Epithelial cell of prostate (primary cell): ENCODE measurements at regions not wholly inside any gene's neighbourhood (a gene's known extent, or its start where the extent isn't known, plus 50 kb on each side); places are given as distances from the start of the nearest gene placed in this dataset.

Source experiments
- DNase-seq: peaks from one replicate; pipeline ENCODE4 v3.0.0-alpha.2; 2011; ENCODE audit warnings: low read depth, low spot score
- H3K27ac ChIP-seq: fragments of 450-650 bp; 2 replicates; pipeline ENCODE4 v1.5.1; 2017; ENCODE audit warnings: mild to moderate bottlenecking

- no peak overlapping the region for H3K27ac ChIP-seq
- DNase-seq: no peak
Observed at GRCh38 chr2:83528767-83529166, 930.3 kb downstream of the SUCLG1 start.

GRCh38 chr2:83522891-83523493 is 936.1 kb downstream of the SUCLG1 start:
- DNase-seq: no peak
- H3K27ac ChIP-seq: no peak overlapping the region

GRCh38 chr2:83517727-83518368 is 941.2 kb downstream of the SUCLG1 start:
- no peak overlapping the region for H3K27ac ChIP-seq
- DNase-seq: no peak

- no peak for DNase-seq
- H3K27ac ChIP-seq: no peak overlapping the region
Observed at GRCh38 chr2:83516503-83516902, 942.6 kb downstream of the SUCLG1 start.

GRCh38 chr2:83487451-83487850 is 971.6 kb downstream of the SUCLG1 start:
- DNase-seq: no peak
- no peak overlapping the region for H3K27ac ChIP-seq

- no peak for DNase-seq
- H3K27ac ChIP-seq: no peak overlapping the region
Observed at GRCh38 chr2:83481436-83481835, 977.6 kb downstream of the SUCLG1 start.

GRCh38 chr2:83478037-83478436 is 981.0 kb downstream of the SUCLG1 start:
- no peak overlapping the region for H3K27ac ChIP-seq
- DNase-seq: no peak

GRCh38 chr2:83475371-83475770 is 983.7 kb downstream of the SUCLG1 start:
- no peak overlapping the region for H3K27ac ChIP-seq
- no peak for DNase-seq

GRCh38 chr2:83471655-83472054 is 987.4 kb downstream of the SUCLG1 start:
- H3K27ac ChIP-seq: no peak overlapping the region
- DNase-seq: no peak

GRCh38 chr2:83470928-83471327 is 988.2 kb downstream of the SUCLG1 start:
- DNase-seq: no peak
- no peak overlapping the region for H3K27ac ChIP-seq

- H3K27ac ChIP-seq: no peak overlapping the region
- DNase-seq: no peak
Observed at GRCh38 chr2:83464444-83464843, 994.6 kb downstream of the SUCLG1 start.

GRCh38 chr2:83462881-83463280 is 996.2 kb downstream of the SUCLG1 start:
- no peak overlapping the region for H3K27ac ChIP-seq
- DNase-seq: no peak

- H3K27ac ChIP-seq: no peak overlapping the region
- DNase-seq: no peak
Observed at GRCh38 chr2:83461135-83461534, 997.9 kb downstream of the SUCLG1 start.

GRCh38 chr2:83459456-83459855 is 999.6 kb downstream of the SUCLG1 start:
- no peak for DNase-seq
- no peak overlapping the region for H3K27ac ChIP-seq

GRCh38 chr2:83435989-83436388 is 1023.1 kb downstream of the SUCLG1 start:
- no peak overlapping the region for H3K27ac ChIP-seq
- DNase-seq: no peak

- no peak for DNase-seq
- no peak overlapping the region for H3K27ac ChIP-seq
Observed at GRCh38 chr2:83420993-83421392, 1038.1 kb downstream of the SUCLG1 start.

- no peak overlapping the region for H3K27ac ChIP-seq
- DNase-seq: no peak
Observed at GRCh38 chr2:83394134-83394904, 1064.8 kb downstream of the SUCLG1 start.

GRCh38 chr2:83388804-83389203 is 1070.3 kb downstream of the SUCLG1 start:
- H3K27ac ChIP-seq: no peak overlapping the region
- DNase-seq: no peak

- DNase-seq: no peak
- H3K27ac ChIP-seq: no peak overlapping the region
Observed at GRCh38 chr2:83386549-83386948, 1072.5 kb downstream of the SUCLG1 start.

GRCh38 chr2:83378921-83379320 is 1080.2 kb downstream of the SUCLG1 start:
- DNase-seq: no peak
- H3K27ac ChIP-seq: no peak overlapping the region

GRCh38 chr2:83376731-83377130 is 1082.3 kb downstream of the SUCLG1 start:
- no peak for DNase-seq
- H3K27ac ChIP-seq: no peak overlapping the region

GRCh38 chr2:83370419-83370762 is 1088.7 kb downstream of the SUCLG1 start:
- no peak for DNase-seq
- H3K27ac ChIP-seq: no peak overlapping the region
